ENCODE measurements at regions not wholly inside any gene's neighbourhood (a gene's known extent, or its start where the extent isn't known, plus 50 kb on each side); places are given as distances from the start of the nearest gene placed in this dataset.

GRCh38 chr2:153101187-153101586 is 377.4 kb downstream of the RPRM start:
- no peak for DNase-seq

- no peak for DNase-seq
Measured at GRCh38 chr2:153100151-153100550, 378.4 kb downstream of the RPRM start.

GRCh38 chr2:153098073-153098472 is 379.7 kb downstream of the ARL6IP6 start:
- DNase-seq = no peak

- DNase-seq = no peak
Measured at GRCh38 chr2:153096272-153096671, 377.9 kb downstream of the ARL6IP6 start.

- no peak for DNase-seq
Measured at GRCh38 chr2:153091344-153091743, 372.9 kb downstream of the ARL6IP6 start.

GRCh38 chr2:153079315-153079714 is 360.9 kb downstream of the ARL6IP6 start:
- DNase-seq = no peak

- DNase-seq = no peak
Measured at GRCh38 chr2:153077311-153077710, 358.9 kb downstream of the ARL6IP6 start.

- DNase-seq = no peak
Measured at GRCh38 chr2:153074207-153074606, 355.8 kb downstream of the ARL6IP6 start.

- no peak for DNase-seq
Measured at GRCh38 chr2:153072813-153073212, 354.4 kb downstream of the ARL6IP6 start.

GRCh38 chr2:153072077-153072476 is 353.7 kb downstream of the ARL6IP6 start:
- no peak for DNase-seq

- DNase-seq = no peak
Measured at GRCh38 chr2:153071090-153071489, 352.7 kb downstream of the ARL6IP6 start.

GRCh38 chr2:153068915-153069314 is 350.5 kb downstream of the ARL6IP6 start:
- DNase-seq = no peak

GRCh38 chr2:153068052-153068451 is 349.6 kb downstream of the ARL6IP6 start:
- no peak for DNase-seq

GRCh38 chr2:153059338-153060052 is 341.1 kb downstream of the ARL6IP6 start:
- no peak for DNase-seq

- no peak for DNase-seq
Measured at GRCh38 chr2:153057743-153058142, 339.3 kb downstream of the ARL6IP6 start.

- no peak for DNase-seq
Measured at GRCh38 chr2:153055182-153055581, 336.8 kb downstream of the ARL6IP6 start.

- no peak for DNase-seq
Measured at GRCh38 chr2:153052807-153053559, 334.6 kb downstream of the ARL6IP6 start.

GRCh38 chr2:153047220-153047619 is 328.8 kb downstream of the ARL6IP6 start:
- no peak for DNase-seq

- no peak for DNase-seq
Measured at GRCh38 chr2:153043385-153043784, 325.0 kb downstream of the ARL6IP6 start.

GRCh38 chr2:153028626-153029025 is 310.2 kb downstream of the ARL6IP6 start:
- DNase-seq = no peak

- DNase-seq = no peak
Measured at GRCh38 chr2:153027533-153027932, 309.1 kb downstream of the ARL6IP6 start.

GRCh38 chr2:153020201-153020600 is 301.8 kb downstream of the ARL6IP6 start:
- DNase-seq = no peak

- DNase-seq = no peak
Measured at GRCh38 chr2:153005071-153005730, 286.8 kb downstream of the ARL6IP6 start.
